ENCODE measurements at regions not wholly inside any gene's neighbourhood (a gene's known extent, or its start where the extent isn't known, plus 50 kb on each side); places are given as distances from the start of the nearest gene placed in this dataset.

DNA sequence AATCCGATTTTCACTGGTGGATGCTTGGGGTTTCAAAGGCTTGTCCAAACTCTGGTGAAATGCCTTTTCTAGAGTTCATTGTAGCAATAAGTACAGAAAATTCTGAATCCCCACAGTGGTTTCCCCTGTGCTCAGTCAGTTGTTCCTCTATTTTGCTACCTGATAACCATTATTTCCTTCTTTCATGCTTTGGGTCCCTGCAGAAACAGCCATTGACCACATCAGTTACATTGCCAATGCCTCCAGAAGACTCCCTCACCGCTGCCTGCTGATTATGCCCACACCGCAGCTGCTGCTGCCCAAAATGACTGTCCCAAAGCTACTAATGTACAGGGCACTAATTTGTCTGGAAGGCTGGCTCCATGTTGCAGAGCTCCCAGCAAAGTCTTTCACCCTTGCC is 517.3 kb downstream of the KLF12 start:
- TF ChIP-seq, protein P1, sequence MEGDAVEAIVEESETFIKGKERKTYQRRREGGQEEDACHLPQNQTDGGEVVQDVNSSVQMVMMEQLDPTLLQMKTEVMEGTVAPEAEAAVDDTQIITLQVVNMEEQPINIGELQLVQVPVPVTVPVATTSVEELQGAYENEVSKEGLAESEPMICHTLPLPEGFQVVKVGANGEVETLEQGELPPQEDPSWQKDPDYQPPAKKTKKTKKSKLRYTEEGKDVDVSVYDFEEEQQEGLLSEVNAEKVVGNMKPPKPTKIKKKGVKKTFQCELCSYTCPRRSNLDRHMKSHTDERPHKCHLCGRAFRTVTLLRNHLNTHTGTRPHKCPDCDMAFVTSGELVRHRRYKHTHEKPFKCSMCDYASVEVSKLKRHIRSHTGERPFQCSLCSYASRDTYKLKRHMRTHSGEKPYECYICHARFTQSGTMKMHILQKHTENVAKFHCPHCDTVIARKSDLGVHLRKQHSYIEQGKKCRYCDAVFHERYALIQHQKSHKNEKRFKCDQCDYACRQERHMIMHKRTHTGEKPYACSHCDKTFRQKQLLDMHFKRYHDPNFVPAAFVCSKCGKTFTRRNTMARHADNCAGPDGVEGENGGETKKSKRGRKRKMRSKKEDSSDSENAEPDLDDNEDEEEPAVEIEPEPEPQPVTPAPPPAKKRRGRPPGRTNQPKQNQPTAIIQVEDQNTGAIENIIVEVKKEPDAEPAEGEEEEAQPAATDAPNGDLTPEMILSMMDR (conservative IDR thresholded peaks at IDR 0.05; ENCODE audit: low read depth, low read length), result no peak
- no peak for TF ChIP-seq EZH2phosphoT487 (IDR thresholded peaks at IDR 0.05; ENCODE audit: borderline replicate concordance, low read length)

Data from PC-3 (cell line).